Fibroblast of villous mesenchyme (primary cell): ENCODE measurements at regions not wholly inside any gene's neighbourhood (a gene's known extent, or its start where the extent isn't known, plus 50 kb on each side); places are given as distances from the start of the nearest gene placed in this dataset.

Experiments
- DNase-seq: peaks from one replicate; pipeline ENCODE4 v3.0.0-alpha.2; 2010; ENCODE audit warnings: low read depth
- H3K4me3 ChIP-seq: 2 replicates; pipeline ENCODE4 v1.5.1; 2011; ENCODE audit warnings: low read depth, mild to moderate bottlenecking, low read length
- TF ChIP-seq, protein P1 (sequence below): IDR thresholded peaks from 2 replicates; pipeline ENCODE4 v1.5.1; 2012; ENCODE audit warnings: low read depth, mild to moderate bottlenecking, low read length; ENCODE audit not compliant: insufficient read depth

DNA sequence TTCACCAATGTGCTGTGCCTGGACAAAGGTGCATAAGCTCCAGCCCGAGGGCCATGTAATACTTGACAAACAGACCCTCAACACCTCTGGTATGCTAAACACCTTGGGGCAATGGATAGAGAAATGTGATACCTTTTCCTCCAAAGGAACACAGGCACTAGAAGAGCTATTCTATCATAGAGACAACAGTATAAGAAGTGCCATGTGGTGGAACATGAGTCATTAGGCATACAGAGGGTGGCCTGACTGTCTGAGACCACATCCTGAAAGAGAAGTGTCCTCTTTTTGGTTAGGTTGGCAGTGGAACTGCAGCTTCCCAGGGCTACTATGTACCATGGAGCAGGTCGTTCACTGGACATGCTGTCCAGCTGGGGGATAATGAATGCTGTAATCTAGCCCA, 153.9 kb downstream of the INSIG2 start:
- no peak for DNase-seq
- H3K4me3 ChIP-seq = no peak overlapping the region
- TF ChIP-seq, protein P1, sequence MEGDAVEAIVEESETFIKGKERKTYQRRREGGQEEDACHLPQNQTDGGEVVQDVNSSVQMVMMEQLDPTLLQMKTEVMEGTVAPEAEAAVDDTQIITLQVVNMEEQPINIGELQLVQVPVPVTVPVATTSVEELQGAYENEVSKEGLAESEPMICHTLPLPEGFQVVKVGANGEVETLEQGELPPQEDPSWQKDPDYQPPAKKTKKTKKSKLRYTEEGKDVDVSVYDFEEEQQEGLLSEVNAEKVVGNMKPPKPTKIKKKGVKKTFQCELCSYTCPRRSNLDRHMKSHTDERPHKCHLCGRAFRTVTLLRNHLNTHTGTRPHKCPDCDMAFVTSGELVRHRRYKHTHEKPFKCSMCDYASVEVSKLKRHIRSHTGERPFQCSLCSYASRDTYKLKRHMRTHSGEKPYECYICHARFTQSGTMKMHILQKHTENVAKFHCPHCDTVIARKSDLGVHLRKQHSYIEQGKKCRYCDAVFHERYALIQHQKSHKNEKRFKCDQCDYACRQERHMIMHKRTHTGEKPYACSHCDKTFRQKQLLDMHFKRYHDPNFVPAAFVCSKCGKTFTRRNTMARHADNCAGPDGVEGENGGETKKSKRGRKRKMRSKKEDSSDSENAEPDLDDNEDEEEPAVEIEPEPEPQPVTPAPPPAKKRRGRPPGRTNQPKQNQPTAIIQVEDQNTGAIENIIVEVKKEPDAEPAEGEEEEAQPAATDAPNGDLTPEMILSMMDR = no peak

- no peak for DNase-seq
- TF ChIP-seq, protein P1 = no peak
- no peak overlapping the region for H3K4me3 ChIP-seq
Measured at GRCh38 chr2:118241128-118241527, 152.9 kb downstream of the INSIG2 start.

DNA sequence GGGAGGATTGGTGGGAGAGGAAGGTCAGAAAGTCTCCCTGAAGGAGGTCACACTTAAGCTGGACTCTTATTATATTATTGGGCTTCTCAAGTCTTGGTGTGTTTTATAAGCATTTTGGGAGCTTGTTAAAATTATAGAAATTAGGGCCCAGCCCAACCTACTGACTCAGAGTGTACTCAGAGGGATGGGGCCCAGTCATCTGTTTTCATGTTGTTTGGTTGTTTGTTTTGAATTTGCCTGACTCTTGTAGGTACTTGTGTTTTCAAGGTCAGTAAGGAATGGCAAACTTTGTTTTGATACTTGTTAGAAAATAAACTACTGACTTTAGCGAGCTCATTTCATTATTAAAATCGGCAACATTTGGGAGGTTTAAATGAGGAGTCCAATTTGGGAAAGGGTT, 152.0 kb downstream of the INSIG2 start:
- no peak for DNase-seq
- TF ChIP-seq, protein P1 = no peak
- H3K4me3 ChIP-seq = no peak overlapping the region

GRCh38 chr2:118239284-118239683, 151.0 kb downstream of the INSIG2 start:
- H3K4me3 ChIP-seq = no peak overlapping the region
- no peak for DNase-seq
- TF ChIP-seq, protein P1 = no peak

- no peak overlapping the region for H3K4me3 ChIP-seq
Measured at GRCh38 chr2:118237451-118237850, 149.2 kb downstream of the INSIG2 start.

GRCh38 chr2:118232796-118233195, 144.5 kb downstream of the INSIG2 start:
- no peak overlapping the region for H3K4me3 ChIP-seq
- TF ChIP-seq, protein P1 = no peak

More at GRCh38 chr2:118237451-118237850, 149.2 kb downstream of the INSIG2 start:
- DNase-seq = no peak
- TF ChIP-seq, protein P1 = no peak

DNA sequence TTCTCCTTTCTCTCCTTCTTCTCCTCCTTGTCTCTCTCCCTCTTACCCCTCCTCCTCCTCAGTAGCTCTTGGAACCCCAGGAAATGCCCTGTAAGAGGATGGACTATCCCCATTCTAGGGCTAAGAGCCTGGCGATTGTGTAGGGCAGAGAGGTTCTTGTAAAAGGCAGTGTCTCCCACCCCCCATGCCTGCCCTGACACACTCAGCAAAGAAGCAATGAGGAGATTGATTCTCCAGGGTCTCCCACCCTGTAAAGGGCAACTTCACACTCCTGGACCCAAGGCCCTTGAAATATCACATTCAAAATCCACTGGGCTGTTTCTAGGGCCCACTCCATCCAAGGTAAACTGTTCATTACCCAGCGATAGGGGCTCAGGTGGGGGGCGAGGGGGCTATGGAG, 144.1 kb downstream of the INSIG2 start:
- TF ChIP-seq, protein P1 = no peak
- no peak for DNase-seq

More at GRCh38 chr2:118232796-118233195, 144.5 kb downstream of the INSIG2 start:
- DNase-seq = no peak

More for the DNA sequence above, 144.1 kb downstream of the INSIG2 start:
- no peak overlapping the region for H3K4me3 ChIP-seq
